HG02981 (cell line): ENCODE measurements at regions not wholly inside any gene's neighbourhood (a gene's known extent, or its start where the extent isn't known, plus 50 kb on each side); places are given as distances from the start of the nearest gene placed in this dataset.

ENCODE experiments used
- ATAC-seq: cut with Tn5 transposase; IDR thresholded peaks from one replicate; pipeline ENCODE4 v1.9.1; 2021; ENCODE audit warnings: mild to moderate bottlenecking, moderate library complexity; ENCODE audit not compliant: unreplicated experiment

GRCh38 chr19:30718707-30719106 is 346.5 kb downstream of the ZNF536 start:
- ATAC-seq, result no peak

- no peak for ATAC-seq
These were observed 345.8 kb downstream of the ZNF536 start for GRCh38 chr19:30718014-30718413.

- ATAC-seq, result no peak
These were observed 345.2 kb downstream of the ZNF536 start for GRCh38 chr19:30717381-30717780.

- ATAC-seq, result no peak
These were observed 340.5 kb downstream of the ZNF536 start for GRCh38 chr19:30712431-30713337.

GRCh38 chr19:30711826-30712225 is 339.6 kb downstream of the ZNF536 start:
- no peak for ATAC-seq

- no peak for ATAC-seq
These were observed 339.1 kb downstream of the ZNF536 start for GRCh38 chr19:30711296-30711695.

GRCh38 chr19:30710721-30711120 is 338.5 kb downstream of the ZNF536 start:
- no peak for ATAC-seq

GRCh38 chr19:30708416-30709178 is 336.4 kb downstream of the ZNF536 start:
- ATAC-seq, result no peak

- no peak for ATAC-seq
These were observed 332.7 kb downstream of the ZNF536 start for GRCh38 chr19:30704771-30705330.

GRCh38 chr19:30703645-30704044 is 331.5 kb downstream of the ZNF536 start:
- ATAC-seq, result no peak

- no peak for ATAC-seq
These were observed 329.0 kb downstream of the ZNF536 start for GRCh38 chr19:30701178-30701577.

- ATAC-seq, result no peak
These were observed 327.7 kb downstream of the ZNF536 start for GRCh38 chr19:30699871-30700280.

GRCh38 chr19:30696514-30696913 is 324.3 kb downstream of the ZNF536 start:
- no peak for ATAC-seq

GRCh38 chr19:30695171-30695875 is 323.1 kb downstream of the ZNF536 start:
- no peak for ATAC-seq

GRCh38 chr19:30694156-30694755 is 322.1 kb downstream of the ZNF536 start:
- ATAC-seq, result no peak

- ATAC-seq, result no peak
These were observed 320.8 kb downstream of the ZNF536 start for GRCh38 chr19:30692879-30693503.

GRCh38 chr19:30692181-30692811 is 320.1 kb downstream of the ZNF536 start:
- no peak for ATAC-seq

- ATAC-seq, result no peak
These were observed 319.6 kb downstream of the ZNF536 start for GRCh38 chr19:30691819-30692166.

- ATAC-seq, result no peak
These were observed 319.0 kb downstream of the ZNF536 start for GRCh38 chr19:30690935-30691818.
